Vagina (tissue), 2 donors: ENCODE measurements at regions not wholly inside any gene's neighbourhood (a gene's known extent, or its start where the extent isn't known, plus 50 kb on each side); places are given as distances from the start of the nearest gene placed in this dataset.

Experiments used
- DNase-seq, 2 donors: peaks; one replicate each; pipeline ENCODE4 v3.0.0-alpha.2; 2017; ENCODE audit errors: extremely low spot score in 2 of 2
- H3K27ac ChIP-seq: fragments of 200-600 bp; sonication (generic); one replicate; pipeline ENCODE4 v1.5.1; 2019
- H3K27me3 ChIP-seq: fragments of 200-600 bp; sonication (generic); one replicate; pipeline ENCODE4 v1.5.1; 2019
- H3K36me3 ChIP-seq, 2 donors: fragments of 200-600 bp; sonication (generic); one replicate each; pipeline ENCODE4 v1.5.1; 2017 to 2019
- H3K4me1 ChIP-seq: fragments of 200-600 bp; sonication (generic); one replicate; pipeline ENCODE4 v1.5.1; 2019
- H3K4me3 ChIP-seq, 2 donors: fragments of 200-600 bp; sonication (generic); 1 replicate in 1 of 2; 2 replicates in 1 of 2; pipeline ENCODE4 v1.5.1; 2016 to 2019
- H3K9me3 ChIP-seq: fragments of 200-600 bp; sonication (generic); one replicate; pipeline ENCODE4 v1.5.1; 2019
- CTCF ChIP-seq, 3 experiments: fragments of 450-650 bp in 2 of 3; fragments of 200-600 bp in 1 of 3; sonication (generic) in 1 of 3; IDR thresholded peaks; one replicate each; pipeline ENCODE4 v1.5.1; 2017 to 2019; ENCODE audit warnings: antibody characterized with exemption in 3 of 3, mild to moderate bottlenecking in 2 of 3, moderate library complexity in 2 of 3
- POLR2A ChIP-seq, 2 donors: fragments of 450-650 bp; IDR thresholded peaks; one replicate each; pipeline ENCODE4 v1.6.1; 2017; ENCODE audit warnings: antibody characterized with exemption in 2 of 2, mild to moderate bottlenecking in 2 of 2, moderate library complexity in 2 of 2
- POLR2AphosphoS5 ChIP-seq, 2 donors: sonication (generic); formaldehyde crosslinking; IDR thresholded peaks; one replicate each; pipeline ENCODE4 v1.9.0; 2017; ENCODE audit warnings: antibody characterized with exemption in 2 of 2, mild to moderate bottlenecking in 2 of 2, low read depth in 1 of 2; ENCODE audit not compliant: insufficient read depth in 1 of 2
- intact Hi-C: fragments of 100-400 bp; cut with DNase I; formaldehyde crosslinking; loops from one replicate; pipeline ENCODE4 v1.15.1; 2023

GRCh38 chr22:47372596-47373385, 610.3 kb downstream of the TBC1D22A start:
- Histone ChIP-seq H3K27ac (no peak overlapping the region), H3K27me3 (no peaks in the 10 kb centered on the region), H3K9me3 (no peaks in the 10 kb centered on the region), H3K4me1 (no peaks in the 10 kb centered on the region), H3K4me3 (no peak overlapping the region), H3K36me3 (no peaks in the 10 kb centered on the region)
- TF ChIP-seq POLR2A (IDR thresholded peaks at IDR 0.05) (no peak), POLR2AphosphoS5 (IDR thresholded peaks at IDR 0.05; ENCODE audit: insufficient read depth in 1 of 2, low read depth in 1 of 2) (no peak), CTCF (IDR thresholded peaks at IDR 0.05) (no peak)
- intact Hi-C loops: no loop called here
- DNase-seq: no peak

- no peak overlapping the region for H3K4me3 ChIP-seq
- TF ChIP-seq POLR2AphosphoS5 (IDR thresholded peaks at IDR 0.05; ENCODE audit: insufficient read depth in 1 of 2, low read depth in 1 of 2): no peak
- no peak for TF ChIP-seq CTCF (IDR thresholded peaks at IDR 0.05)
- TF ChIP-seq POLR2A (IDR thresholded peaks at IDR 0.05): no peak
- no peaks in the 10 kb centered on the region for H3K4me1 ChIP-seq
- no peaks in the 10 kb centered on the region for H3K9me3 ChIP-seq
- no peaks in the 10 kb centered on the region for H3K27me3 ChIP-seq
- no peak overlapping the region for H3K27ac ChIP-seq
- no peaks in the 10 kb centered on the region for H3K36me3 ChIP-seq
- DNase-seq: no peak
- intact Hi-C loops: no loop called here
Observed at GRCh38 chr22:47372111-47372581, 609.7 kb downstream of the TBC1D22A start.

- intact Hi-C loops: no loop called here
- H3K4me3 ChIP-seq: no peak overlapping the region
- no peaks in the 10 kb centered on the region for H3K9me3 ChIP-seq
- no peaks in the 10 kb centered on the region for H3K4me1 ChIP-seq
- H3K27me3 ChIP-seq: no peaks in the 10 kb centered on the region
- H3K36me3 ChIP-seq: no peaks in the 10 kb centered on the region
- no peak for TF ChIP-seq CTCF (IDR thresholded peaks at IDR 0.05)
- no peak for TF ChIP-seq POLR2A (IDR thresholded peaks at IDR 0.05)
- no peak for TF ChIP-seq POLR2AphosphoS5 (IDR thresholded peaks at IDR 0.05; ENCODE audit: insufficient read depth in 1 of 2, low read depth in 1 of 2)
- DNase-seq: no peak
- no peak overlapping the region for H3K27ac ChIP-seq
Observed at GRCh38 chr22:47371263-47372090, 609.0 kb downstream of the TBC1D22A start.

GRCh38 chr22:47370448-47371262, 608.2 kb downstream of the TBC1D22A start:
- DNase-seq: no peak
- Histone ChIP-seq H3K4me3 (no peak overlapping the region), H3K27me3 (no peaks in the 10 kb centered on the region), H3K27ac (no peak overlapping the region), H3K4me1 (no peaks in the 10 kb centered on the region), H3K9me3 (no peaks in the 10 kb centered on the region), H3K36me3 (no peaks in the 10 kb centered on the region)
- TF ChIP-seq CTCF (IDR thresholded peaks at IDR 0.05) (no peak), POLR2AphosphoS5 (IDR thresholded peaks at IDR 0.05; ENCODE audit: insufficient read depth in 1 of 2, low read depth in 1 of 2) (no peak), POLR2A (IDR thresholded peaks at IDR 0.05) (no peak)
- intact Hi-C loops: no loop called here
